Hepatocyte (in vitro differentiated cells): ENCODE measurements at regions not wholly inside any gene's neighbourhood (a gene's known extent, or its start where the extent isn't known, plus 50 kb on each side); places are given as distances from the start of the nearest gene placed in this dataset.
"Not testable (repeated sequence)": the region's sequence is repeated elsewhere in the genome, so short reads cannot be mapped to it uniquely, and the experiment has no call there.

ENCODE experiments used
- DNase-seq: peaks from one replicate; pipeline ENCODE4 v3.0.0-alpha.2; 2016; ENCODE audit warnings: low spot score
- H2AFZ ChIP-seq: fragments of 200-600 bp; sonication (generic); 2 replicates; pipeline ENCODE4 v1.6.0; 2016; ENCODE audit warnings: antibody characterized with exemption, mild to moderate bottlenecking
- H3K27ac ChIP-seq: fragments of 200-600 bp; sonication (generic); 2 replicates; pipeline ENCODE4 v1.5.1; 2016; ENCODE audit warnings: mild to moderate bottlenecking
- H3K27me3 ChIP-seq: fragments of 200-600 bp; sonication (generic); 2 replicates; pipeline ENCODE4 v1.6.1; 2016
- H3K36me3 ChIP-seq: fragments of 200-600 bp; sonication (generic); replicated peaks from 2 replicates; pipeline ENCODE4 v1.5.1; 2016; ENCODE audit warnings: low read depth; ENCODE audit not compliant: insufficient read depth
- H3K4me1 ChIP-seq: fragments of 200-600 bp; sonication (generic); 2 replicates; pipeline ENCODE4 v1.5.1; 2016; ENCODE audit warnings: mild to moderate bottlenecking, moderate library complexity; ENCODE audit not compliant: insufficient read depth
- H3K4me2 ChIP-seq: fragments of 200-600 bp; sonication (generic); 2 replicates; pipeline ENCODE4 v1.6.0; 2016
- H3K4me3 ChIP-seq: fragments of 200-600 bp; sonication (generic); 2 replicates; pipeline ENCODE4 v1.5.1; 2016; ENCODE audit warnings: mild to moderate bottlenecking
- H3K79me2 ChIP-seq: fragments of 200-600 bp; sonication (generic); 2 replicates; pipeline ENCODE4 v1.6.0; 2017; ENCODE audit warnings: mild to moderate bottlenecking
- H3K9me2 ChIP-seq: fragments of 200-600 bp; sonication (generic); replicated peaks from 2 replicates; pipeline ENCODE4 v1.6.0; 2017; ENCODE audit warnings: mild to moderate bottlenecking; ENCODE audit not compliant: insufficient read depth
- H3K9me3 ChIP-seq: fragments of 200-600 bp; sonication (generic); 2 replicates; pipeline ENCODE4 v1.5.1; 2016; ENCODE audit warnings: low read depth, mild to moderate bottlenecking
- H4K20me1 ChIP-seq: fragments of 200-600 bp; sonication (generic); 2 replicates; pipeline ENCODE4 v1.6.0; 2016; ENCODE audit warnings: mild to moderate bottlenecking; ENCODE audit not compliant: insufficient read depth, poor library complexity, severe bottlenecking
- EZH2 ChIP-seq: fragments of 200-600 bp; sonication (generic); IDR thresholded peaks from 2 replicates; pipeline ENCODE4 v1.6.1; 2016; ENCODE audit warnings: antibody characterized with exemption, mild to moderate bottlenecking, borderline replicate concordance
- EZH2phosphoT487 ChIP-seq: fragments of 200-600 bp; sonication (generic); IDR thresholded peaks from one replicate; pipeline ENCODE4 v1.6.1; 2018; ENCODE audit warnings: antibody characterized with exemption, mild to moderate bottlenecking, low read depth, moderate library complexity; ENCODE audit not compliant: unreplicated experiment, severe bottlenecking
- WGBS: methylation state at CpG from one replicate; pipeline ENCODE4 v1.1.6; 2016; ENCODE audit warnings: low lambda C conversion rate; ENCODE audit errors: missing lambda C conversion rate; 5-methylcytosine and 5-hydroxymethylcytosine counted together
- TF ChIP-seq, protein P1 (sequence below): fragments of 200-600 bp; sonication (generic); IDR thresholded peaks from 2 replicates; pipeline ENCODE4 v1.5.1; 2016; ENCODE audit warnings: antibody characterized with exemption, mild to moderate bottlenecking; ENCODE audit not compliant: poor library complexity

DNA sequence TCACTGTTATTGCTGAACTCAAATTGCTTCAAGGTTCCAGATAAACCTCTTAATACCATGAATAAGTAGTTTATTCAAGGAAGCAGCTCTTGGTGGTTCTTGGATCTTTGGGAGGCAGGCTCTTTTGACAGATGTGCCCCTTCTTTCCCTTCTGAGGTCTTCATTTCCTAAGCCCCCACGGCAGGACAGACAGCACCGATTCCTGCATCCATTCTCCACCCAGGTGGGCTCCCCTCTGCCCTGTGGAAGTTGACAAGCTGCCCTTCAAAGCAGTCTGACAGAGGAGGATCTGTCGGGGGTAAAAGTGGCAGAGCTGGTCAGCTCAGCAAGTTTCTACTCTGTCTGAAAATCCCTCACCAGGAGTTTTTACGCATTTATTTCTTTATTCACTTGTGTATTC is 605.3 kb upstream of the B3GAT1 start:
- no peaks in the 10 kb centered on the region for H3K36me3 ChIP-seq
- no peaks in the 10 kb centered on the region for H3K27me3 ChIP-seq
- H3K27ac ChIP-seq = no peak overlapping the region
- no peaks in the 10 kb centered on the region for H3K9me3 ChIP-seq
- H4K20me1 ChIP-seq = no peaks in the 10 kb centered on the region
- no peaks in the 10 kb centered on the region for H3K4me1 ChIP-seq
- 81% methylated on average over 4 of the region's 4 CpGs for WGBS
- no peaks in the 10 kb centered on the region for H3K9me2 ChIP-seq
- TF ChIP-seq, protein P1, sequence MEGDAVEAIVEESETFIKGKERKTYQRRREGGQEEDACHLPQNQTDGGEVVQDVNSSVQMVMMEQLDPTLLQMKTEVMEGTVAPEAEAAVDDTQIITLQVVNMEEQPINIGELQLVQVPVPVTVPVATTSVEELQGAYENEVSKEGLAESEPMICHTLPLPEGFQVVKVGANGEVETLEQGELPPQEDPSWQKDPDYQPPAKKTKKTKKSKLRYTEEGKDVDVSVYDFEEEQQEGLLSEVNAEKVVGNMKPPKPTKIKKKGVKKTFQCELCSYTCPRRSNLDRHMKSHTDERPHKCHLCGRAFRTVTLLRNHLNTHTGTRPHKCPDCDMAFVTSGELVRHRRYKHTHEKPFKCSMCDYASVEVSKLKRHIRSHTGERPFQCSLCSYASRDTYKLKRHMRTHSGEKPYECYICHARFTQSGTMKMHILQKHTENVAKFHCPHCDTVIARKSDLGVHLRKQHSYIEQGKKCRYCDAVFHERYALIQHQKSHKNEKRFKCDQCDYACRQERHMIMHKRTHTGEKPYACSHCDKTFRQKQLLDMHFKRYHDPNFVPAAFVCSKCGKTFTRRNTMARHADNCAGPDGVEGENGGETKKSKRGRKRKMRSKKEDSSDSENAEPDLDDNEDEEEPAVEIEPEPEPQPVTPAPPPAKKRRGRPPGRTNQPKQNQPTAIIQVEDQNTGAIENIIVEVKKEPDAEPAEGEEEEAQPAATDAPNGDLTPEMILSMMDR = no peak
- no peak for TF ChIP-seq EZH2
- TF ChIP-seq EZH2phosphoT487 = no peak
- H3K4me3 ChIP-seq = no peak overlapping the region
- no peaks in the 10 kb centered on the region for H3K79me2 ChIP-seq
- H2AFZ ChIP-seq = no peak overlapping the region
- H3K4me2 ChIP-seq = no peak overlapping the region
- no peak for DNase-seq

DNA sequence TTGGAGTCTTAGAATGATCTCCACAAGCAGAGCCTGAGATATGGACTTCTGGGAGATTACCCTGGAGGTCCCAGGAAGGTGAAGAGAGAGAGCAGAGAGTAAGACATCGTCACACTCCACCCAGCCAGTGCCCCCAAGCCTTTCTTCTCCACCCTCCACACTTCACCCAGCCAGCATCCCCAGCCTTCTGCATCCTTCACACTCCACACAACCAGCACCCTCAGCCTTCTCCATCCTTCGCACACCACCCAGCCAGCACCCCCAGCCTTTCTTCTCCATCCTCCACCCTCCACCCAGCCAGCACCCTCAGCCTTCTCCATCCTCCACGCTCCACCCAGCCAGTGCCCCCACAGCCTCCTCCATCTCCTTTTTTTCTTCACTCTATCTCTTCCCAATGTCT is 603.9 kb upstream of the B3GAT1 start:
- no peak overlapping the region for H3K4me3 ChIP-seq
- no peak overlapping the region for H3K4me2 ChIP-seq
- no peak overlapping the region for H3K27ac ChIP-seq
- no peaks in the 10 kb centered on the region for H3K27me3 ChIP-seq
- no peak for DNase-seq
- no peak for TF ChIP-seq EZH2
- no peak for TF ChIP-seq EZH2phosphoT487
- TF ChIP-seq, protein P1 = no peak
- WGBS = 79% methylated on average over 3 of the region's 3 CpGs
- H2AFZ ChIP-seq = no peak overlapping the region
- H3K9me3 ChIP-seq = no peaks in the 10 kb centered on the region
- no peaks in the 10 kb centered on the region for H4K20me1 ChIP-seq
- no peaks in the 10 kb centered on the region for H3K4me1 ChIP-seq
- H3K36me3 ChIP-seq = no peaks in the 10 kb centered on the region
- no peaks in the 10 kb centered on the region for H3K79me2 ChIP-seq
- H3K9me2 ChIP-seq = no peaks in the 10 kb centered on the region

DNA sequence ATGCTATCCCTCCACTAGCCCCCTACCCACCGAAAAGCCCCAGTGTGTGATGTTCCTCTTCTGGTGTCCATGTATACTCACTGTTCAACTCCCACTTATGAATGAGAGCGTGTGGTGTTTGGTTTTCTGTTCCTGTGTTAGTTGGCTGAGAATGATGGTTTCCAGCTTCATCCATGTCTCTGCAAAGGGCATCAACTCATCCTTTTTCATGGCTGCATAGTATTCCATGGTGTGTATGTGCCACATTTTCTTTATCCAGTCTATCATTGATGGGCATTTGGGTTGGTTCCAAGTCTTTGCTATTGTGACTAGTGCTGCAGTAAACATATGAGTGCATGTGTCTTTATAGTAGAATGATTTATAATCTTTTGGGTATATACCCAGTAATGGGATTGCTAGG is 599.3 kb upstream of the B3GAT1 start:
- not testable (repeated sequence) for H3K79me2 ChIP-seq, H3K27me3 ChIP-seq, H3K4me2 ChIP-seq, H4K20me1 ChIP-seq, H2AFZ ChIP-seq, DNase-seq, H3K9me3 ChIP-seq, H3K9me2 ChIP-seq, H3K36me3 ChIP-seq, H3K27ac ChIP-seq, H3K4me3 ChIP-seq
- H3K4me1 ChIP-seq = peaks cover 10% of the 10 kb centered on the region
- WGBS = 97% methylated on average over 2 of the region's 2 CpGs

DNA sequence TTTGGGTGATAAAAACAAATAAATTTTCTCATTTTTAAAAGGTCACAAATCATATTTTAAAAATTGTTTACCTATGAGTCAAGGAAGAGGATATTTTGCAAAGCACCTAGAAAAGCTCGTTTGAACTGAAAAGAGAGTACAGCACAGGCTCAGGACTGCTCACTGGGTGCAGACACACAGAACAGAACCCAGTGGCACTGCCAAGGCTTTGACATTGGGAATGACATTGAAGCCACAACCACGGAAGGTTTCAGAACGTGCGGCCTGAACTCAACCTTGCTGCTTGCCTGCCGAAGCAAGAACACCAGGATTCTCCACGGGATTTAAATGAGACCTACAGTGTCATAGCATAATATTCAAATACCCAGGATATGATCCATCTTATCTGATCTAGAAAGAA is 597.1 kb upstream of the B3GAT1 start:
- no peak overlapping the region for H3K4me2 ChIP-seq
- no peak overlapping the region for H2AFZ ChIP-seq
- no peak overlapping the region for H3K4me3 ChIP-seq
- no peaks in the 10 kb centered on the region for H3K9me2 ChIP-seq
- TF ChIP-seq, protein P1 = no peak
- no peak for TF ChIP-seq EZH2
- TF ChIP-seq EZH2phosphoT487 = no peak
- no peaks in the 10 kb centered on the region for H3K27me3 ChIP-seq
- no peaks in the 10 kb centered on the region for H3K36me3 ChIP-seq
- no peak overlapping the region for H3K27ac ChIP-seq
- no peaks in the 10 kb centered on the region for H3K9me3 ChIP-seq
- H3K79me2 ChIP-seq = no peaks in the 10 kb centered on the region
- H3K4me1 ChIP-seq = peaks cover 10% of the 10 kb centered on the region
- H4K20me1 ChIP-seq = no peaks in the 10 kb centered on the region
- 79% methylated on average over 6 of the region's 6 CpGs for WGBS
- no peak for DNase-seq
